NCI-H2196 treated with DMSO at 0.1 percent for 48 hours (cell line): ENCODE measurements at regions not wholly inside any gene's neighbourhood (a gene's known extent, or its start where the extent isn't known, plus 50 kb on each side); places are given as distances from the start of the nearest gene placed in this dataset.

Experiments used
- DNase-seq: peaks from one replicate; lab custom pipeline; 2025; ENCODE audit not compliant: unreplicated experiment; lab: John Stamatoyannopoulos, UW

GRCh38 chr2:60324536-60324935 is 228.9 kb downstream of the BCL11A start:
- no peak for DNase-seq

- DNase-seq = no peak
Observed at GRCh38 chr2:60321816-60322215, 231.6 kb downstream of the BCL11A start.

DNA sequence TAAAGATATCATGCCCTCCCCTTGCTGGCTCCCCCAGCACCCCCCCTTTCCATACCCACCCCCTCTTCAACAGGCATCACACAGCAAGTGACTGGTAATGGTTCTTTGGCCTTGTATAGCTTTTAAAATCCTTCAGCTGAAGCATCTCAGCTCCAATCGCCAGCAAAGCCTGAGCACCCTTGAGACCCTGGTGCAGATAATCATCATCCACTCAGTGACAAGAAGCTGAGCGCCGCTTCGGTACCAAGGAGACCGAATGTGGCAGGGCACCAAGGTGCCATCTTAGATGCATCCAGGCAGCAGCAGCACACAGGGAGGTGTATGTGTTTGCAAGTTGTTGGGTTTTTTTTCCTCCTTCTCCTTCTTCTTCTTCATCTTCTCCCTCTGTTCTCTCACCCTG is 232.7 kb downstream of the BCL11A start:
- no peak for DNase-seq

DNA sequence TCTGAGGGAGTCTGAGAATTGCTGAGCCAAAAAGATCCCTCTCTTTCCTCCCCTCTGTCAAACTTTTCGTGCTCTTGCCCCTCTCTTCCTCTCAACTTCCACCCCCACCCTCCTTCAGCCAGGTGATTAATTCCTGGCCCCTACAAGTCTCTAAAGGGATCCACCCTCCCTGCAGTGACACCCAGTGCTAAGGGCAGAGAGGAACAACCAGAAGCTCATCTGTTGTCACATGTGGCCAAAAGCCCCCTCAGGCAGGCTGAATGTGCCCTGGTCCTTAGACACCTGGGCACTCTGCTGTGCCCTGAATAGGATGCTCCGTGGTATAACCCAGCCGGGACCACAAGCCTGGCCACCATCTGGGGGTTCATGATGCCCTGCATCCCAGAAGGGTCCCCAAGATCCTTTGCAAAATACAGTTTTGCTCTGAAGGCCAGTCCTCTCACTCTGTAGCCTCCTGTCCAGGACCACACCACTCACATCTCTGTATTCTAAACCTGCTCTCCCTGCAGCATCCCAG is 234.4 kb downstream of the BCL11A start:
- no peak for DNase-seq

GRCh38 chr2:60318544-60318943 is 234.9 kb downstream of the BCL11A start:
- DNase-seq = no peak

GRCh38 chr2:60317844-60318243 is 235.6 kb downstream of the BCL11A start:
- DNase-seq = no peak

DNA sequence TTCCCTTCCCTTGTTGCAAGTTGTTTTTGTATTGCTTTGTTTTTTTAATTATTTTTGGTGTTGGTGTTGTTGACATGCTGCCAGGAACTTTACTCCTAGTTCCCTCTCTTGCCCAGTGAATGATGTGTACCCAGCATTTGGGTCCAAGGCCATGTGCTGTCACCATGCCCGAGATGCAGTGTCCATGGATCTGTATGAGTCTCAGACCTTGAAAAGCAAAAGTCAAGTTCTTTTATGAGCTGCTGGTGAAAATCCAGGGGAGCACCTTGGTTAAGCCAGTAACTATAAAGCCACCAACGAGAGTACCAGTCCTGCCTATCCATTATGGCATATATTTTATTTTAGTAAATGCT is 236.4 kb downstream of the BCL11A start:
- no peak for DNase-seq

GRCh38 chr2:60316381-60317033 is 236.9 kb downstream of the BCL11A start:
- DNase-seq = no peak

GRCh38 chr2:60313470-60314172 is 239.8 kb downstream of the BCL11A start:
- no peak for DNase-seq

DNA sequence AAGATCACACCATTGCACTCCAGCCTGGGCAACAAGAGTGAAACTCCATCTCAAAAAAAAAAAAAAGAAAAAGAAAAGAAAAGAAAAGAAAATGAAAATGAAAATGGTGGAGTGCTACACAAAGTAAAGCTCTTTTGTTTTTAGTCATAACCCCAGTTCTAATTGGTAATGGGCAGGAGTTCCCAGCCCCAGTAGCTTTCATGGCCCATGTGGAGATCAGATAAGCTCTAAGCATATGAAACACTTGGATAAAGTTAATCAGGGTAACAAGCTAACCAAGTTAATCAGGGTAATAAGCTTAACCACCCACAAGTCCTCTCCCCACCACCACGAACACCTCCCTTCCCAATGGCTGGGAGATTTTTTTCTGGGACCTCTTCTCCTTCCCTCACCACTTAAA is 240.8 kb downstream of the BCL11A start:
- no peak for DNase-seq

- no peak for DNase-seq
Observed at GRCh38 chr2:60311524-60311923, 241.9 kb downstream of the BCL11A start.

GRCh38 chr2:60309941-60310660 is 243.4 kb downstream of the BCL11A start:
- DNase-seq = no peak

DNA sequence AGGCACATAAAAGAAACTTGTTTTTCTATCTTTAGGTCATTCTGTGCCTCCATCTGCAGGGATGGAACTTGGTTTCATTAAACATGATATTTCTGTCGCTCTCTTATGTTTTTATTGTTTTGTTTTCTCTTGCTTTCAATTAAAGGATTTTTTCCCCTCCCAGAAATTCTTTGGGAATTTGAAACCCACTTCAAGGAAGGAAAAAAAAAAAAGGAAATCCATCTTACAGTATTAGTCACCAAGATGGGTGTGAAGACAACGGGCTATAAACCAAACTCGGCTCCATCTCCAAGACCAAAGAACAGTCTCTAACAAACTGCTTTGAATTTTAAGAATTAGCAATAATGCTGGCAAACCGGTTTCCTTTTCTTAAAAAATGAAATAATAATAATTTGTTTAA is 244.1 kb downstream of the BCL11A start:
- no peak for DNase-seq

GRCh38 chr2:60306267-60306861 is 247.1 kb downstream of the BCL11A start:
- DNase-seq = no peak

DNA sequence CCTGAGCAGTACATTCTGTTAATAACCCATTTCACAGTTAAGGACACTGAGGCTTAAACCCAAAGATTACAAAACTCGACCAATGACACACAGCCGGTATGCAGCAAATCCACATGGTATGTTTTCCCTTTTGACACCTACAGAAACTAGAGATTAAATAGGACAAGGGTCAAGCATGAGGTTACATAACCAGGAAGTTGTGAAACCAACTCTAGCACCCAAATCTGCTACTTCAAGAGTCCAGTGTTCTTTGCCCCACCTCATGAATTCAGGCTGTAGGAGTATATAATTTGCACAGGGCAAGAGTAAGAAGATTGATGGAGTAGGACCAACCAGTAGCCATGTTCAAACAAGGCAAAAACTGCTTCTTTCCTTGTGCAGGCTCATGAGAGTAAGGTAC is 249.8 kb downstream of the BCL11A start:
- no peak for DNase-seq

- no peak for DNase-seq
Observed at GRCh38 chr2:60302377-60303126, 250.9 kb downstream of the BCL11A start.

GRCh38 chr2:60301726-60302125 is 251.7 kb downstream of the BCL11A start:
- DNase-seq = no peak

DNA sequence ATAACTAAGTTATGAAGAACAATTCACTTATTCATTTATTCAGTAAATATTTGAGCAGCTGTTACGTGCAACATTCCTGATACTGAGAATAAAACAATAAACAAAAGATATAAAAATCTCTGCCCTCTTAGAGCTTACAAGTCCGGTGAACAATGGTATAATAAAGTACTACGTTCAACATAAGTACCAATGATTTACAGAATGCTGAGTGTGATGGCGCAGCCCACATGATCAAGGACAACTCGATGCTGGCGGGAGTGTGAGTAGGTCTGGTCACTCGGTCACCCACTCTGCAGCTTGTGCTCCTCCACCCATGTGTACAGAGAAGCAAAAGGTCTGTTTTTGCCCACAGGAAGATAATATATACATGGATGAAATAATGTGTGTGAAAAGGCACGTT is 254.3 kb downstream of the BCL11A start:
- DNase-seq = no peak

GRCh38 chr2:60298006-60298696 is 255.3 kb downstream of the BCL11A start:
- DNase-seq = no peak

- no peak for DNase-seq
Observed at GRCh38 chr2:60297296-60298005, 256.0 kb downstream of the BCL11A start.
